ENCODE measurements at regions not wholly inside any gene's neighbourhood (a gene's known extent, or its start where the extent isn't known, plus 50 kb on each side); places are given as distances from the start of the nearest gene placed in this dataset.

DNA sequence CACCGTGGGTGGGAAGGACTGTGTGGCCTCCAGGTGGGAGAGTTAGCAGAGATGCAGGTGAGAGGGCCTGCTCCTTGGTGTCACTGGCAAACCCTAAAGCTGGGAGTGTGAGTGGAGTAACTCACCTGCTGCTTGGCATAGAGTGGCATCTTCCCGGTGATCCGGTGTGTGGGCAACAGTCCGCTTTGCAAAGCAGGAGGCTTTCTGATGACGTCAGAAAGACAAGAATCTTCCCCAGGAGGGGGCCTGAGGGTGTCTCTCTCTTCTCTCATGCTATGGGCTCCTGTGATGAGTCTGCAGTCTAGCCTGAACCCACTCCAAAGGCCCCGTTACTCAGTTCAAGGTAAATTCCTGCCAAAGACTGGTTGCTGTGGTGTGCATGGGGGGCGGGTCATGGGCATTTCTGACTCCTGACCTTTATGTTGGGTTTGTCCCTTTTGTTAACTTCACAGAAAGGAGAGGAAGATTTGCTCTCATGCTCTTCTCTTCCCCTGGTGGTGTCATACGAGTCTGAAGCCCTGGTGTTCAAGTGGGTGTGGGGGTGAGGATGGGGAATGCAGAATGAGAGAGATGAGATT, 187.9 kb downstream of the GATA3 start:
- CTCF ChIA-PET, result no interaction called here
- no peaks in the 10 kb centered on the region for H3K4me1 ChIP-seq
- H3K9me3 ChIP-seq, result no peaks in the 10 kb centered on the region
- FAIRE-seq (no peak), DNase-seq (ENCODE audit: low read depth in 1 of 2, low spot score in 1 of 2) (no peak), ATAC-seq (no peak)
- whole genome bisulfite sequencing (ENCODE audit: missing lambda C conversion rate), result 70% methylated on average over 8 of the region's 8 CpGs
- H3K27ac ChIP-seq, result no peak overlapping the region
- no peak overlapping the region for H3K4me3 ChIP-seq
- POLR2A ChIA-PET, result no interaction called here
- TF ChIP-seq CBX2 (IDR thresholded peaks at IDR 0.05; ENCODE audit: borderline replicate concordance, low read depth), result no peak
- TF ChIP-seq KDM5A (IDR thresholded peaks at IDR 0.05), result no peak
- TF ChIP-seq HOXB13 (CRISPR knock-in tag; IDR thresholded peaks at IDR 0.05; ENCODE audit: low read depth), result no peak
- no peak for TF ChIP-seq EP300 (IDR thresholded peaks at IDR 0.05)
- no peak for TF ChIP-seq HOXB5 (CRISPR knock-in tag; IDR thresholded peaks at IDR 0.05)
- no peak for TF ChIP-seq RNF2 (IDR thresholded peaks at IDR 0.05; ENCODE audit: borderline replicate concordance, low read depth)
- TF ChIP-seq SREBF2 (IDR thresholded peaks at IDR 0.05), result no peak
- no peak for TF ChIP-seq ZFP36 (IDR thresholded peaks at IDR 0.05; ENCODE audit: borderline replicate concordance, partially characterized antibody)
- TF ChIP-seq NR3C1 (IDR thresholded peaks at IDR 0.05), result no peak
- TF ChIP-seq, protein P1, sequence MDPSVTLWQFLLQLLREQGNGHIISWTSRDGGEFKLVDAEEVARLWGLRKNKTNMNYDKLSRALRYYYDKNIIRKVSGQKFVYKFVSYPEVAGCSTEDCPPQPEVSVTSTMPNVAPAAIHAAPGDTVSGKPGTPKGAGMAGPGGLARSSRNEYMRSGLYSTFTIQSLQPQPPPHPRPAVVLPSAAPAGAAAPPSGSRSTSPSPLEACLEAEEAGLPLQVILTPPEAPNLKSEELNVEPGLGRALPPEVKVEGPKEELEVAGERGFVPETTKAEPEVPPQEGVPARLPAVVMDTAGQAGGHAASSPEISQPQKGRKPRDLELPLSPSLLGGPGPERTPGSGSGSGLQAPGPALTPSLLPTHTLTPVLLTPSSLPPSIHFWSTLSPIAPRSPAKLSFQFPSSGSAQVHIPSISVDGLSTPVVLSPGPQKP (IDR thresholded peaks at IDR 0.05; ENCODE audit: low read depth, low read length), result no peak
- TF ChIP-seq, protein P2, sequence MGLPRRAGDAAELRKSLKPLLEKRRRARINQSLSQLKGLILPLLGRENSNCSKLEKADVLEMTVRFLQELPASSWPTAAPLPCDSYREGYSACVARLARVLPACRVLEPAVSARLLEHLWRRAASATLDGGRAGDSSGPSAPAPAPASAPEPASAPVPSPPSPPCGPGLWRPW (IDR thresholded peaks at IDR 0.05), result no peak
- TF ChIP-seq NFE2L2 (conservative IDR thresholded peaks at IDR 0.05; ENCODE audit: low read length), result no peak
- TF ChIP-seq MYC (IDR thresholded peaks at IDR 0.05; ENCODE audit: borderline replicate concordance, low read length), result no peak
- TF ChIP-seq POLR2A (IDR thresholded peaks at IDR 0.05; ENCODE audit: low read length), result no peak
- TF ChIP-seq, protein P3, sequence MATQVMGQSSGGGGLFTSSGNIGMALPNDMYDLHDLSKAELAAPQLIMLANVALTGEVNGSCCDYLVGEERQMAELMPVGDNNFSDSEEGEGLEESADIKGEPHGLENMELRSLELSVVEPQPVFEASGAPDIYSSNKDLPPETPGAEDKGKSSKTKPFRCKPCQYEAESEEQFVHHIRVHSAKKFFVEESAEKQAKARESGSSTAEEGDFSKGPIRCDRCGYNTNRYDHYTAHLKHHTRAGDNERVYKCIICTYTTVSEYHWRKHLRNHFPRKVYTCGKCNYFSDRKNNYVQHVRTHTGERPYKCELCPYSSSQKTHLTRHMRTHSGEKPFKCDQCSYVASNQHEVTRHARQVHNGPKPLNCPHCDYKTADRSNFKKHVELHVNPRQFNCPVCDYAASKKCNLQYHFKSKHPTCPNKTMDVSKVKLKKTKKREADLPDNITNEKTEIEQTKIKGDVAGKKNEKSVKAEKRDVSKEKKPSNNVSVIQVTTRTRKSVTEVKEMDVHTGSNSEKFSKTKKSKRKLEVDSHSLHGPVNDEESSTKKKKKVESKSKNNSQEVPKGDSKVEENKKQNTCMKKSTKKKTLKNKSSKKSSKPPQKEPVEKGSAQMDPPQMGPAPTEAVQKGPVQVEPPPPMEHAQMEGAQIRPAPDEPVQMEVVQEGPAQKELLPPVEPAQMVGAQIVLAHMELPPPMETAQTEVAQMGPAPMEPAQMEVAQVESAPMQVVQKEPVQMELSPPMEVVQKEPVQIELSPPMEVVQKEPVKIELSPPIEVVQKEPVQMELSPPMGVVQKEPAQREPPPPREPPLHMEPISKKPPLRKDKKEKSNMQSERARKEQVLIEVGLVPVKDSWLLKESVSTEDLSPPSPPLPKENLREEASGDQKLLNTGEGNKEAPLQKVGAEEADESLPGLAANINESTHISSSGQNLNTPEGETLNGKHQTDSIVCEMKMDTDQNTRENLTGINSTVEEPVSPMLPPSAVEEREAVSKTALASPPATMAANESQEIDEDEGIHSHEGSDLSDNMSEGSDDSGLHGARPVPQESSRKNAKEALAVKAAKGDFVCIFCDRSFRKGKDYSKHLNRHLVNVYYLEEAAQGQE (IDR thresholded peaks at IDR 0.05), result no peak
- TF ChIP-seq EHMT2 (IDR thresholded peaks at IDR 0.05; ENCODE audit: low read depth), result no peak
- TF ChIP-seq RAD21 (conservative IDR thresholded peaks at IDR 0.05 in 1 of 2, IDR thresholded peaks at IDR 0.05 in 1 of 2), result no peak
- TF ChIP-seq, protein P4, sequence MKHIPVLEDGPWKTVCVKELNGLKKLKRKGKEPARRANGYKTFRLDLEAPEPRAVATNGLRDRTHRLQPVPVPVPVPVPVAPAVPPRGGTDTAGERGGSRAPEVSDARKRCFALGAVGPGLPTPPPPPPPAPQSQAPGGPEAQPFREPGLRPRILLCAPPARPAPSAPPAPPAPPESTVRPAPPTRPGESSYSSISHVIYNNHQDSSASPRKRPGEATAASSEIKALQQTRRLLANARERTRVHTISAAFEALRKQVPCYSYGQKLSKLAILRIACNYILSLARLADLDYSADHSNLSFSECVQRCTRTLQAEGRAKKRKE (CRISPR knock-in tag; IDR thresholded peaks at IDR 0.05; ENCODE audit: low read depth), result no peak
- no peak overlapping the region for H3K4me2 ChIP-seq

DNA sequence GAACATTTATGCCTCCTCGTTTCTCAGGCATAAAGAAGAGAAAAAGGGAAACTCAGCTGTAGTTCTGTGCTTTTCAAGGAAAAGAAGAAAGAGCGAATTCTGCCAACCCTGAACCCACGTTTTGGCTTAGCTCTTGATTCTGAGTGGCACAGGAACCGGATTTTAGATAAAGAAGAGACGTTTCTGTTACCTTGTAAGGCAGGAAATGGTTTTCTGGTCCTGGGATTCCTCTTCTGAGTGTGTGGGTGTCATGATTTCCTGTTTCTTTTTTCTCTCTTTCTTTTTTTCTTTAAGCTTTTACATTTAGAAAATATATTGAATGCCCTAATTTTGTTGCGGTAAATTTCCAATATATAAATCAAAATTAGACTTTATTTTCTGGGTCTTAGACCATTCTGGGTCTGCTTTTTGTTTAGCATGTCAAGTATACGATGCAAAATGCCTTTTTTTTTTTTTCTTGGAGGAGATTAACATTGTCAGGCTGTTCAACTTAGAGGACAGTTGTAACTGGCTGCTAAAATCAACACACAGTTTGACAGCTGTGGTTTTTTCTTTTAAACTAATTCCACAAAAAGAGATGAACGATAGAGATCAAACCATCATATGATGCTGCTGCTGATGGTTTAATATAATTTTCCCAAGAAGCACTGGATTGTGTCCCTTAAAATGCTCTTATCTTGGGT, 190.8 kb downstream of the GATA3 start:
- Histone ChIP-seq H3K4me3 (no peak overlapping the region), H3K4me2 (no peak overlapping the region), H3K9me3 (no peaks in the 10 kb centered on the region), H3K4me1 (no peaks in the 10 kb centered on the region), H3K27ac (no peak overlapping the region)
- TF ChIP-seq, protein P2 (IDR thresholded peaks at IDR 0.05), result no peak
- TF ChIP-seq TP53 (CRISPR knock-in tag; IDR thresholded peaks at IDR 0.05), result no peak
- TF ChIP-seq HOXB5 (CRISPR knock-in tag; IDR thresholded peaks at IDR 0.05), result no peak
- no peak for TF ChIP-seq MAFK (IDR thresholded peaks at IDR 0.05; ENCODE audit: partially characterized antibody)
- TF ChIP-seq, protein P5, sequence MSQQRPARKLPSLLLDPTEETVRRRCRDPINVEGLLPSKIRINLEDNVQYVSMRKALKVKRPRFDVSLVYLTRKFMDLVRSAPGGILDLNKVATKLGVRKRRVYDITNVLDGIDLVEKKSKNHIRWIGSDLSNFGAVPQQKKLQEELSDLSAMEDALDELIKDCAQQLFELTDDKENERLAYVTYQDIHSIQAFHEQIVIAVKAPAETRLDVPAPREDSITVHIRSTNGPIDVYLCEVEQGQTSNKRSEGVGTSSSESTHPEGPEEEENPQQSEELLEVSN (IDR thresholded peaks at IDR 0.05; ENCODE audit: borderline replicate concordance, low read depth), result no peak
- no peak for TF ChIP-seq RCOR1 (IDR thresholded peaks at IDR 0.05; ENCODE audit: low read depth, low read length)
- TF ChIP-seq CHD2 (IDR thresholded peaks at IDR 0.05; ENCODE audit: low read length, partially characterized antibody), result no peak
- TF ChIP-seq HOXB13 (CRISPR knock-in tag; IDR thresholded peaks at IDR 0.05; ENCODE audit: low read depth), result no peak
- TF ChIP-seq ZFP36 (IDR thresholded peaks at IDR 0.05; ENCODE audit: borderline replicate concordance, partially characterized antibody), result no peak
- FAIRE-seq (no peak), ATAC-seq (no peak), DNase-seq (ENCODE audit: low read depth in 1 of 2, low spot score in 1 of 2) (no peak)
- 51% methylated on average over 8 of the region's 8 CpGs for WGBS (ENCODE audit: missing lambda C conversion rate)
- CTCF ChIA-PET, result interaction anchor here (0.6 kb wide), 1 partner anchor 526 kb away, joined by 5 read pairs; no protein-coding TSS in a partner anchor
- POLR2A ChIA-PET, result no interaction called here
